ENCODE measurements at regions not wholly inside any gene's neighbourhood (a gene's known extent, or its start where the extent isn't known, plus 50 kb on each side); places are given as distances from the start of the nearest gene placed in this dataset.

GRCh38 chr5:29779141-29779540, 1414.3 kb upstream of the CDH6 start:
- no peak overlapping the region for H3K27ac ChIP-seq (ENCODE audit: low read length)
- no peaks in the 10 kb centered on the region for H3K36me3 ChIP-seq (ENCODE audit: insufficient read depth, low read length)
- H3K4me3 ChIP-seq (ENCODE audit: low read length), result no peak overlapping the region
- no peaks in the 10 kb centered on the region for H3K27me3 ChIP-seq (ENCODE audit: low read length)
- H3K4me2 ChIP-seq (ENCODE audit: low read depth, low read length, poor library complexity, severe bottlenecking), result no peak overlapping the region
- no peak overlapping the region for H2AFZ ChIP-seq (ENCODE audit: low read length)
- peaks cover 28% of the 10 kb centered on the region for H3K9me3 ChIP-seq (ENCODE audit: low read length)
- H3K79me2 ChIP-seq (ENCODE audit: low read length), result no peaks in the 10 kb centered on the region
- no peak overlapping the region for H3K9ac ChIP-seq (ENCODE audit: low read length)
- H4K20me1 ChIP-seq (ENCODE audit: insufficient read depth, low read depth, low read length), result no peaks in the 10 kb centered on the region
- no peak for DNase-seq
- no peaks in the 10 kb centered on the region for H3K9me2 ChIP-seq (replicated peaks; ENCODE audit: insufficient read depth, low read length)
- no peaks in the 10 kb centered on the region for H3K4me1 ChIP-seq (ENCODE audit: low read length)

- Histone ChIP-seq H3K27me3 (ENCODE audit: low read length) (no peaks in the 10 kb centered on the region), H3K4me1 (ENCODE audit: low read length) (no peaks in the 10 kb centered on the region), H4K20me1 (ENCODE audit: insufficient read depth, low read depth, low read length) (no peaks in the 10 kb centered on the region), H3K4me3 (ENCODE audit: low read length) (no peak overlapping the region), H3K4me2 (ENCODE audit: low read depth, low read length, poor library complexity, severe bottlenecking) (no peak overlapping the region), H3K79me2 (ENCODE audit: low read length) (no peaks in the 10 kb centered on the region), H3K9ac (ENCODE audit: low read length) (no peak overlapping the region), H3K9me3 (ENCODE audit: low read length) (peaks cover 27% of the 10 kb centered on the region), H2AFZ (ENCODE audit: low read length) (no peak overlapping the region), H3K36me3 (ENCODE audit: insufficient read depth, low read length) (no peaks in the 10 kb centered on the region), H3K27ac (ENCODE audit: low read length) (no peak overlapping the region), H3K9me2 (replicated peaks; ENCODE audit: insufficient read depth, low read length) (no peaks in the 10 kb centered on the region)
- DNase-seq, result no peak
Measured at GRCh38 chr5:29777373-29777772, 1416.1 kb upstream of the CDH6 start.

GRCh38 chr5:29770936-29771335, 1422.5 kb upstream of the CDH6 start:
- Histone ChIP-seq H4K20me1 (ENCODE audit: insufficient read depth, low read depth, low read length) (no peaks in the 10 kb centered on the region), H3K4me1 (ENCODE audit: low read length) (no peaks in the 10 kb centered on the region)
- no peak for DNase-seq

GRCh38 chr5:29769474-29769873, 1424.0 kb upstream of the CDH6 start:
- no peak for DNase-seq
- Histone ChIP-seq H3K9me2 (replicated peaks; ENCODE audit: insufficient read depth, low read length) (no peaks in the 10 kb centered on the region), H3K4me3 (ENCODE audit: low read length) (no peak overlapping the region), H3K9me3 (ENCODE audit: low read length) (peaks cover 32% of the 10 kb centered on the region), H3K4me1 (ENCODE audit: low read length) (no peaks in the 10 kb centered on the region), H3K27me3 (ENCODE audit: low read length) (no peaks in the 10 kb centered on the region), H3K79me2 (ENCODE audit: low read length) (no peaks in the 10 kb centered on the region), H3K36me3 (ENCODE audit: insufficient read depth, low read length) (no peaks in the 10 kb centered on the region), H4K20me1 (ENCODE audit: insufficient read depth, low read depth, low read length) (no peaks in the 10 kb centered on the region), H2AFZ (ENCODE audit: low read length) (no peak overlapping the region), H3K9ac (ENCODE audit: low read length) (no peak overlapping the region), H3K27ac (ENCODE audit: low read length) (no peak overlapping the region), H3K4me2 (ENCODE audit: low read depth, low read length, poor library complexity, severe bottlenecking) (no peak overlapping the region)

More at GRCh38 chr5:29770936-29771335, 1422.5 kb upstream of the CDH6 start:
- Histone ChIP-seq H3K9ac (ENCODE audit: low read length) (no peak overlapping the region), H3K4me2 (ENCODE audit: low read depth, low read length, poor library complexity, severe bottlenecking) (no peak overlapping the region), H3K27ac (ENCODE audit: low read length) (no peak overlapping the region), H3K27me3 (ENCODE audit: low read length) (no peaks in the 10 kb centered on the region), H2AFZ (ENCODE audit: low read length) (no peak overlapping the region), H3K9me3 (ENCODE audit: low read length) (peaks cover 26% of the 10 kb centered on the region), H3K4me3 (ENCODE audit: low read length) (no peak overlapping the region), H3K9me2 (replicated peaks; ENCODE audit: insufficient read depth, low read length) (no peaks in the 10 kb centered on the region), H3K36me3 (ENCODE audit: insufficient read depth, low read length) (no peaks in the 10 kb centered on the region), H3K79me2 (ENCODE audit: low read length) (no peaks in the 10 kb centered on the region)

- Histone ChIP-seq H2AFZ (ENCODE audit: low read length) (no peak overlapping the region), H3K9ac (ENCODE audit: low read length) (no peak overlapping the region), H3K36me3 (ENCODE audit: insufficient read depth, low read length) (no peaks in the 10 kb centered on the region; the same call in 1 of the 2 replicates), H3K9me2 (replicated peaks; ENCODE audit: insufficient read depth, low read length) (no peaks in the 10 kb centered on the region), H3K4me3 (ENCODE audit: low read length) (no peak overlapping the region), H3K4me1 (ENCODE audit: low read length) (no peaks in the 10 kb centered on the region), H3K27me3 (ENCODE audit: low read length) (no peaks in the 10 kb centered on the region), H3K79me2 (ENCODE audit: low read length) (no peaks in the 10 kb centered on the region), H3K4me2 (ENCODE audit: low read depth, low read length, poor library complexity, severe bottlenecking) (no peak overlapping the region), H4K20me1 (ENCODE audit: insufficient read depth, low read depth, low read length) (no peaks in the 10 kb centered on the region), H3K9me3 (ENCODE audit: low read length) (peaks cover 7% of the 10 kb centered on the region), H3K27ac (ENCODE audit: low read length) (no peak overlapping the region)
- no peak for DNase-seq
Measured at GRCh38 chr5:29758986-29759421, 1434.5 kb upstream of the CDH6 start.

GRCh38 chr5:29750453-29750852, 1443.0 kb upstream of the CDH6 start:
- DNase-seq, result no peak
- Histone ChIP-seq H3K9ac (ENCODE audit: low read length) (no peak overlapping the region), H3K79me2 (ENCODE audit: low read length) (no peaks in the 10 kb centered on the region), H2AFZ (ENCODE audit: low read length) (no peak overlapping the region), H3K36me3 (ENCODE audit: insufficient read depth, low read length) (no peaks in the 10 kb centered on the region), H3K9me3 (ENCODE audit: low read length) (peaks cover 12% of the 10 kb centered on the region), H3K4me2 (ENCODE audit: low read depth, low read length, poor library complexity, severe bottlenecking) (no peak overlapping the region), H4K20me1 (ENCODE audit: insufficient read depth, low read depth, low read length) (no peaks in the 10 kb centered on the region), H3K4me1 (ENCODE audit: low read length) (no peaks in the 10 kb centered on the region), H3K4me3 (ENCODE audit: low read length) (no peak overlapping the region), H3K9me2 (replicated peaks; ENCODE audit: insufficient read depth, low read length) (no peaks in the 10 kb centered on the region), H3K27ac (ENCODE audit: low read length) (no peak overlapping the region), H3K27me3 (ENCODE audit: low read length) (no peaks in the 10 kb centered on the region)

GRCh38 chr5:29744618-29745017, 1448.9 kb upstream of the CDH6 start:
- Histone ChIP-seq H3K79me2 (ENCODE audit: low read length) (no peaks in the 10 kb centered on the region), H4K20me1 (ENCODE audit: insufficient read depth, low read depth, low read length) (no peaks in the 10 kb centered on the region)

GRCh38 chr5:29720954-29721353, 1472.5 kb upstream of the CDH6 start:
- Histone ChIP-seq H4K20me1 (ENCODE audit: insufficient read depth, low read depth, low read length) (no peaks in the 10 kb centered on the region), H3K79me2 (ENCODE audit: low read length) (no peaks in the 10 kb centered on the region), H3K27ac (ENCODE audit: low read length) (no peak overlapping the region), H3K27me3 (ENCODE audit: low read length) (no peaks in the 10 kb centered on the region), H3K36me3 (ENCODE audit: insufficient read depth, low read length) (no peaks in the 10 kb centered on the region), H3K4me2 (ENCODE audit: low read depth, low read length, poor library complexity, severe bottlenecking) (no peak overlapping the region), H3K4me3 (ENCODE audit: low read length) (no peak overlapping the region), H3K9me3 (ENCODE audit: low read length) (peaks cover 33% of the 10 kb centered on the region), H3K9ac (ENCODE audit: low read length) (no peak overlapping the region), H3K9me2 (replicated peaks; ENCODE audit: insufficient read depth, low read length) (no peaks in the 10 kb centered on the region), H2AFZ (ENCODE audit: low read length) (no peak overlapping the region), H3K4me1 (ENCODE audit: low read length) (no peaks in the 10 kb centered on the region)
- no peak for DNase-seq

More at GRCh38 chr5:29744618-29745017, 1448.9 kb upstream of the CDH6 start:
- no peaks in the 10 kb centered on the region for H3K9me2 ChIP-seq (replicated peaks; ENCODE audit: insufficient read depth, low read length)
- no peak overlapping the region for H3K9ac ChIP-seq (ENCODE audit: low read length)
- no peaks in the 10 kb centered on the region for H3K27me3 ChIP-seq (ENCODE audit: low read length)
- H3K9me3 ChIP-seq (ENCODE audit: low read length), result peaks cover 23% of the 10 kb centered on the region; the same call in 1 of the 2 replicates
- DNase-seq, result no peak
- H3K4me1 ChIP-seq (ENCODE audit: low read length), result no peaks in the 10 kb centered on the region
- no peak overlapping the region for H2AFZ ChIP-seq (ENCODE audit: low read length)
- H3K27ac ChIP-seq (ENCODE audit: low read length), result no peak overlapping the region
- H3K36me3 ChIP-seq (ENCODE audit: insufficient read depth, low read length), result no peaks in the 10 kb centered on the region
- H3K4me2 ChIP-seq (ENCODE audit: low read depth, low read length, poor library complexity, severe bottlenecking), result no peak overlapping the region
- no peak overlapping the region for H3K4me3 ChIP-seq (ENCODE audit: low read length)

- H2AFZ ChIP-seq (ENCODE audit: low read length), result no peak overlapping the region
- no peak overlapping the region for H3K4me3 ChIP-seq (ENCODE audit: low read length)
- no peaks in the 10 kb centered on the region for H3K4me1 ChIP-seq (ENCODE audit: low read length)
Measured at GRCh38 chr5:29719171-29719570, 1474.3 kb upstream of the CDH6 start.

More at GRCh38 chr5:29719171-29719570, 1474.3 kb upstream of the CDH6 start:
- Histone ChIP-seq H3K27me3 (ENCODE audit: low read length) (no peaks in the 10 kb centered on the region), H3K9me3 (ENCODE audit: low read length) (peaks cover 39% of the 10 kb centered on the region), H3K4me2 (ENCODE audit: low read depth, low read length, poor library complexity, severe bottlenecking) (no peak overlapping the region), H4K20me1 (ENCODE audit: insufficient read depth, low read depth, low read length) (no peaks in the 10 kb centered on the region), H3K9me2 (replicated peaks; ENCODE audit: insufficient read depth, low read length) (no peaks in the 10 kb centered on the region), H3K9ac (ENCODE audit: low read length) (no peak overlapping the region), H3K36me3 (ENCODE audit: insufficient read depth, low read length) (no peaks in the 10 kb centered on the region), H3K79me2 (ENCODE audit: low read length) (no peaks in the 10 kb centered on the region), H3K27ac (ENCODE audit: low read length) (no peak overlapping the region)
- no peak for DNase-seq

Data from Karpas-422 (cell line).